Effector CD8-positive, alpha-beta T cell (primary cell): ENCODE measurements at regions not wholly inside any gene's neighbourhood (a gene's known extent, or its start where the extent isn't known, plus 50 kb on each side); places are given as distances from the start of the nearest gene placed in this dataset.

ENCODE experiments used
- DNase-seq: peaks from one replicate; lab custom pipeline; 2025; lab: John Stamatoyannopoulos, UW

DNA sequence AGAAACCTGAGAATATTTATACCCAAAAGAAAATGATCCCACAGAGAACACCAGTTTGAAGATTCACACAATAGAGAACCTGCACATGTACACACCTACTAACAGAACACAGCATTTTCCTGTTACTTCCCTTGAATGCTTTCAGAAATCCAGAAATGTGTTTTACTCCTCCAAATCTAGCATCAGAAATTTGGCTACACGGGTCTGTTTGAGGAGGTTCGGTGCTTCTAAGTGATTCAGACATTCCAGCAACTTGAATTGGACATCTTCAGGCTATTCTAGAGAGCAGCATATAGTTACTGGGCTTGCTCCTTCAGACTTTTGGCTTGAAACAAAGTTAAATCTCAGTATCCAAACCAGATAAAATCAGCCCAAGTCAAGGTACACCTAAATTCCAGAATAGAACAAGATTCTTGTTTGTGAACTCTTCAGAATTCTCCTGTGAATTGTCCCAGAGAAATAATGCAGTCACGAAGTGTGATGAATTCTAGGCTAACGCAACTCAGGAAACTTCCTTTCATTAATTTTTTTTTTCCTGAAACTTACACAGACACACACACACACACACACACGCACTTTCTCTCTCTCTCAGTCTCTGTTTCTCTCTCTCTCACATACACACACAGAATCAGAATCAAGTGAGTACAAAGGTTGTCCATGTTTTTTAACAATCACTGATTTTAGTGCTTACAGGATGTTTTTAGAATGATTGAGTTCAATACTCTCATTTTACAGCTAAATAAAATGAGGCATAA lies 278.4 kb upstream of the SNX7 start:
- DNase-seq, result no peak

DNA sequence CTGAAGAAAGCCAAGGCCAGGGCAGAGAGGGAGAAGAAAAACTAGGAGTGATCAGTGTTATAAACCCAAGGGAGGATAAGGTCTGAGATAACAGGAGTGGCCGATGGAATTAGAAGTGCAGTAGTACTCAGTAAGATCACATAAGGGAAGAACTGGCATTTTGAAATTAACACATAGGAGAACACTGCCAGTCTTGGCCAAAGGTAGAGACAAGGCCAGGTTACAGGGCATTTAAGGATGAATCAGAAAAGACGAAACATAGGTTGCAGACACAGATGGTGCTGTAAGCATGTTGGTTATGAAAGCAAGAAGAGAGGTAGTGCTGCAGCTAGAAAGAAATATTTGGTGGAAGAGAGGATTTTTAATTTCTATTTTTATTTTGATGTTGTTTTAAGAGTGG lies 278.9 kb upstream of the SNX7 start:
- no peak for DNase-seq

DNA sequence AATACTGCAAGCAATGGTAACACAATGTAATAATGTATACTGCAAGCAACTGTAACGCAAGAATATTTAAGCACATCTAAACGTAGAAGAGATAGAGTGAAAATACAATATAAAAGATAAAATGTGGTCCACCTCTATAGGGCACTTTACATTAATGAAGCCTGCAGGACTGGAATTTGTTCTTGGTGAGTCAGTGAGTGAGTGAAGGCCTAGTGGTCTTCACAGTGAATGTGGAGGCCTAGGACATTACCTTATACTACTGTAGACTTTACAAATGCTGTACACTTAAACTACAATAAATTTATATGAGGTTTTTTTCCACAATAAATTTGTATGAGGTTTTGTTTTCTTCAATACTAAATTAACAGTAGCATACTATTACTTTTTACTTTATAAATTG lies 287.4 kb upstream of the SNX7 start:
- no peak for DNase-seq

DNA sequence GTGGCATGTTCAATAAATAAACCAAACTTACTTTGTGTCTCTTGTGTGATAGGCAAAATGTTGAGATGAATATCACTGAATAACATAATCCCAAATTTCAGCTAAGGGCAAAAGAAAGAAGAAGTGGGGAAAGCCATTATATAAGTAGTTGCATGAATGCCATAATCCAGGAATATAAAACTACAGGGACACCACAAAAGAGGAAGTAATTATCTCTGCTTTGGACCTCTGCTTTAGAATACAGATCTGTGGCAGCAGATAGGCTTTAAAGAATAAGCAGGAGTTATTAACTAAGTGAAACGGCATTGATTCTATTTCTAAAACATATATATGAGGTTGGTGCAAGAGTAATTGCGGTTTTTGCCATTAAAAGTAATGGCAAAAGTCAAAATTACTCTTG lies 288.5 kb upstream of the SNX7 start:
- DNase-seq, result no peak

DNA sequence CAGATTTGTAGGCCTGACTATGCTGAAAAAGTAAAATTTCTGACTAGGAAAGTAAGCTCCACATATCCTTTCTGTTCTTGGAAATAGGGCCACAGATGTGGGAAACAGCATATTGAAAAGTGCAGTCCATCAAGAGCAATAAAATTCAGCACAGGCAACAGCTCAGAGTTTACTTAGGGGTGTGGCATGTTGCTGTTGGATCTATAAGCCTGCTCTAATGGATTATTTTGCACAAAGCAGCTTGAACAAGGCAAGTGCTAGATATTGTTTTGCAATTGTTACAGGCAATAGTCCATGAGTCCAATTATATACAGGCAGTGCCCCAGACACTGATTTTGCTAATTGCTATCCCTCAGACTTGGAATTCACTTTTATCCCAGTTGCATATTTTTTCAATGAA lies 289.8 kb upstream of the SNX7 start:
- DNase-seq, result no peak

DNA sequence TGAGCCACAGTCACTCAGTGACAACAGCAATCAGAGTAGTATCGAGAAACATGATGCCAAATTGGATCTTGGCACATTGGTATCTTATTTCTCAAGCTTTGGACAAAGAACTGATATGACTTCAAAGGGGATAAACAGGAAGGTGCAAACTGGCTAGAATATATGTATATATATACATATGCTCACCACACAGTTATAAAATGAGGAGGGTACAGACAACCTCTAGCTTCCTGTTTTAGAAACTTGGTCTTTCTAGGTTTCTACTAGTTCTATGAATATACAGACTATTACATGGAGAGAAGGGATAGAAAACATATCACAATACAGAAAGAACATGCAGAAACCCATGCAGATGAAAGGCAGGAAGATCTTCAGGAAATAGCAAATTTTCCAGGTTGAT lies 292.1 kb upstream of the SNX7 start:
- no peak for DNase-seq

DNA sequence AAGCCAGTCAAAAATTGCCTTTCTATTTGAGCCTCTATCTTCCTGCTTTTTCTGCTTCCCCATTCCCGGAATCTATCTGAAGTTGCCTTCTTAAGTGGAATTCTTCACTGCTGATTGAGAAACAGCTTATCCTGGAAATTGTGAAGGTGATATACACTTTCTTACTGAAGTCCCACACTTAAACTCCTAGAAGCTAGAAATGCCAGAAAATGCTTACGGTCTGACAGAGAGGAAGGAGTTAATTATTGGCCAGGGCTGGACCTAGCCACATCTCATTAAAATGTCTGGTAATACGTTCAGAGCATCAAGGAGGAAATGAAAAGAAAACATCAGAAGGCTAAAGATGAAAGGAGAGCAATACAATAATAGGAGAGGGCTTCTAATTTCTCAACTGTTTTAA lies 292.5 kb upstream of the SNX7 start:
- DNase-seq, result no peak

DNA sequence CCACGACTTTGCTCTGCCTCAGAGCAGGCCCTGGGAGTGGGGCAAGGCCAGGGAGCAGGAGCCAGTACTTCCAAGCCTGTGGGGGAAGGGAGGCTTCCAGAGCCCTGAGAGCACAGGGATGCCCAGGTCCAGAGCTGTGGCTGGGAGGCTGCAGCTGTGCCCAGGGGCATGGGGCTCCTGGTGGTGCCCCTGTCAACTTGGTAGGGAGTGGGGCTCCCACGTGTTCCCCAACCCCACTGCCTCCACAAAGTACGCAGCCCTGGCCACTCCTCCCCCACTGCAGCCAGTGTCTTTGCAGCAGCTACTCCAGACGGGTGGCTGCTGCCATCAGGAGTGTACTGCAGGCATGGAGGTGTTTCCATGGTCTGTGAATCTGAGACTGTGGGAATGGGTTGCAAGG lies 294.1 kb upstream of the SNX7 start:
- no peak for DNase-seq

DNA sequence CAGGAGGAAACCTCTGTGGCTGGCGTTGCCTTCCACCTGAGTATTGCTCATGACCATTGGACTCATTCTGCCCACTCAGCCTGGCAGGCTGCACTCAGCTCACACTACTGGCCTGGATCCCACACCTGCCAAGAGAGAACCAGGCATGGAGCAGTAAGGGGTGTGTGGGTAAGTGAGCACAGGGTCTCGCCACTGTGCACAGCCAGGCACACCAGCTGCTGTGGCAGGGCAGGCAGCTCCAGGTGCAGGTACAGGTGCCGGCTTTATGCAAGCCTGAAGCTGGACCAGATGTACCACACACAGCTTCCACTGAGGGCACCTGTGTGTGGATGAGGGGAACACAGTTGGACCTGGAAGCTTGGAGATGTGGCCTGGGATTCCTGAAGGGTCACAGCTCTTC lies 295.2 kb upstream of the SNX7 start:
- no peak for DNase-seq

DNA sequence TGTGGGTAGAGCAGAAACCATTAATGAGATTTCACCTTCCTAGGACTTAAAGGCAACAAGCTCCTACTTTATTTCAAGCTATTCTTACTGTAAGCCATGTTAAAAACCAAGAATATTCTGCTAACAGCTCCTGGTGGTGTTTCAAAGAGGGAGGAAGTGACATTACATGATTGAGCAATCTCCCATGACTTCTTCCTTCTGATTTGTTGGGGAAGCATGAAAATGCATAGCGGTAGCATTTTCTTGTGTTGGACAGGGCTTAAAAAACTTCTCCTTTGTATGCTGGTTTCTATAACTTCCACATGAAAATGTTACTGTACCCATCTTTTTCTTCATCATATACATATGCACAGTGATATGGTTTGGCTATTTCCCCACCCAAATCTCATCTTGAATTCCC lies 297.0 kb upstream of the SNX7 start:
- DNase-seq, result no peak

DNA sequence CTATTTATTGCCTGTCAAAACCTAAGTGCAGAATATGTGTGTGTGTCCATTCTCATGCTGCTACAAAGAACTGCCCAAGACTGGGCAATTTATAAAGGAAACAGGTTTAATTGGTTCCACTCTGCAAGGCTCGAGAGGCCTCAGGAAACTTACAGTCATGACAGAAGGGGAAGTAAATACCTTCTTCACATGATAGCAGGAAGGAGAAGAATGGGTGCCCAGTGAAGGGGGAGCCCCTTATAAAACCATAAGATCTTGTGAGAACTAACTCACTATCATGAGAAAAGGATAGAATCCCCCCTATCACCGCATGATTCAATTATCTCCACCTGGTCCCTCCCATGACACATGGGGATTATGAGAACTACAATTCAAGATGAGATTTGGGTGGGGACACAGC lies 300.7 kb upstream of the SNX7 start:
- no peak for DNase-seq

DNA sequence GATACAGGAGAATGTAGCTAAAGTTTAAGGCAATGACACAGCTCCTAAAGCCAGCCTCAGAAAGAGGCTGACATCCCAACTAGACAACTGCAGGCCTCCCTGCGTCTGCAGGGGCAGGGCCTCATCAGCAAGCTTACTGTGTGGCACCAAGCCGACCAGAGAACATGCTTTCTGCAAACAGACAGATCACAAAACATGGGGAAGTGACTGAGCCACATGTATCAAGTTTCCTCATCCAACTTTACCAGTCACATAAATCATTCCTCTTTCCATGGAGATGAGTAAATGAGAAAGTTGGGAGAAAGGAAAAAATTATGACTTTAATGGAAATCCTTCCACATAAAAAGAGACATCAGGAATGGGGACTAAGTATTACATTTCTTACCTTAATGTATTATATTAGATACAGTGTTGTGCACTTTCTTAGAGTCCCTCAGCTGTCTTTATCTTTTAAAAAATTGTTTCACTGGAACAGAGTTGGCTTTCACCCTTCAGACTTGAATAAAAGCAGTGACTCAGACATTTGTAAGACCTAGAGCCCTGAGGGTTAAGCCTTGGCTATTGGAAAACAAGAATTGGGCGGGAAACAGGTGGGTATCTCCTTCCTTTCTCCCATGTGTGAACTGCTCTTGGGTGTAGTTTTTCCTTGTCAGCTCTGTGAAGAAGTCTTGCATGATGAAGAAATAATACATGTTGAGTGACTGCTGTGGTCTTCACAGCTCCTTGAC lies 305.7 kb upstream of the SNX7 start:
- DNase-seq, result no peak

DNA sequence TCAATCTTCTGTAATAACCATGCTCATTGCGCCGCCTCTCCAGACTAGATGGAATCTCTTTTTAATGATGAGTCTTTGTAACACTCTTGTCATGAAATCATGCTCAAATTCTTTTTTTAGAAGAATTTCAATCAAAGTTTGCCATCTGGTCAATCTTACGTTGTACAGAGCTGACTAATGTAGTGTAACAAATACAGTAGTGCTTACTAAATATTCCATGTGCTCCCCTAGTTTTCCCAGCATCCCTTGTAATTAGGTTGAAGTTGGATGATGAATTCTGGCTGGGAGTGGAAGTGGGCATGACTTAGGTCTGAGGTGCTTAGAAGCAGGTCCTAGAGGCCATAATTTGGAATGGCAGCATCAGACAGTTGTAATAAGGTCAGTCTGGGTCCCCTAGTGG lies 309.1 kb upstream of the SNX7 start:
- DNase-seq, result no peak

DNA sequence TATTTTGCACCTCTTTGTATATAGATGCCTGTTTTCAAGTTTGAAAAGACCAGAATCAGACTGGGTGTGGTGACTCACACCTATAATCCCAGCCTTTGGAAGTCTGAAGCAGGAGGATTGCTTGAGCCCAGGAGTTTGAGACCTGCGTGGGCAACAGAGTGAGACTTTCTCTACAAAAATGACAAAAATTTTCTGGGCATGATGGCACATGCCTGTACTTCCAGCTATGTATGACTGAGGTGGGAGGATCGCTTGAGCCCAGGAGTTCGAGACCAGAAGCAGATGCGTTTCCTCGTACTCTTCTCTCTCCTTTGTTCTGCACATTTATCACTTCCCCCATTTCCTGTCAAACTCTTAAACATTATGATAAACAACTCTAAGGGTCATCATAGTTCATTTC lies 310.0 kb upstream of the SNX7 start:
- no peak for DNase-seq

DNA sequence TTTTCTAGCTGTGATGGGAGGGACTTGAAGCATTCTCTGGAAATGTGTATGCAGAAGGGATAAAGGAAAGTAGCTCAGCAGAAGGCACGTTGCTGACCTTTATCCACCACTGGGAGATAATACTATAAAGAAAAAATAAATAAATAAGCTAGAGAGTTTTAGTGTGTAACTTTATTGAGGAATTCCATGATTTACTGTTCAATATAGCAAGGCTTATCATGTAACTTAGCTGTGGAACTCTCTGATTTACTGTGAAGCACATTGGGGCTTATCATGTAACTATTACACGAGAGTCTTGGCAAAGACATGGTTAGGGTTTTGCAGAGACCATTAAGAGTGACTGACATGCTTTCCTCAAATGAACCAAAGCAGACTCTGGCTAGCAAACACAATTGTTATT lies 316.1 kb upstream of the SNX7 start:
- no peak for DNase-seq

DNA sequence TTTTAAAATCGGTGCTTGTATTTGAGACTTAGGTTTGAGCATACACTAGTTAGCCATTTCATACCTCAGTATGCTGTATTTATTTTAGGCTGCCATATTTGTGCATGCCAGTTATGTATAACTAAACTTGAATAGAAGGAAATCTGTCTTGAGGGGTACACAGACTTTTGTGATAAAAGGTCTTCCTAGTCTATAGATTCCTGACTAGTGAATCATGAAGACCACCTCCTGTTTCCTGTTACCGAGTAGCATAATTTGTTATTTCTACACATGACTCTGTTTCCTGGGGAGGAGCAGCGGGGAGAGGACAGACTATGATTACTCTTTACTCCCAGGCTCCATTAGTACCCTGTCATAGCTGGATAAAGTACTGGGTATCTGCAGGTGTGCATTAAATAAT lies 316.8 kb upstream of the SNX7 start:
- no peak for DNase-seq

DNA sequence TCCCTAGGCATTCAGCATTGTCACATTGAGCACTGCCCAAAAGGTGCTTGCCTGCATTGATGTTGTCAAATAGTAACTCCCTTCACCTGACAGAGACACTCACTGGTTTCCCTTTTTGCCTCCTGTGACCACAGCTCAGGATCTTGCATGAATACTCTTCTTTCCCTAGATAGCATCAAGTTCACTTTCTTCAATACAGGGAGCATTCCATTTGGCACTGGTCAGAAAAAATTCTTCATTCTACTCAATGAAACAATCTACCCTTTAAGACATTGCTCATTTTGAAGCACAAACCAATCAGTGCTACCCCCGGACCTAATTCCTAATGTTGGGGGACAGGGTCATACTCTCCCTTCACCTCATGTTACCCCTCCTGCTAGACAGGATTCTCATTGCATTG lies 319.0 kb upstream of the SNX7 start:
- no peak for DNase-seq

DNA sequence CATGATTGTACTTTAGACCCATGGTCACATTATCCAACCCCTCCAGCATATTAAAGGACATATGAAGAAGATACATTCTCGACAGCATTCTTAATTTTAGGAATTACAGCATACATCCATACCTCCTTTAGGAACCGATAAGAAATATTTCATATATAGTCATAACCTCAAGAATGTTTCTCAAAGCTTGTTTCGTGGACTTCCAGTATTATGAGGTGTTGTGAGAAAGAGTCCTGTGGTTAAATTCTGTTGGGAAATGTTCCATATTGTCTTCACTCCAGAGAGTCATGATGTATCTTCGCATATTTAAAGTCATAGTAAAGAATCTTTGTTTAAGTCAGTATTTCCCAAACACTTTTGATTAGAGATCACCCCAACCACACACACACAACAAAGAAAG lies 321.0 kb upstream of the SNX7 start:
- no peak for DNase-seq

DNA sequence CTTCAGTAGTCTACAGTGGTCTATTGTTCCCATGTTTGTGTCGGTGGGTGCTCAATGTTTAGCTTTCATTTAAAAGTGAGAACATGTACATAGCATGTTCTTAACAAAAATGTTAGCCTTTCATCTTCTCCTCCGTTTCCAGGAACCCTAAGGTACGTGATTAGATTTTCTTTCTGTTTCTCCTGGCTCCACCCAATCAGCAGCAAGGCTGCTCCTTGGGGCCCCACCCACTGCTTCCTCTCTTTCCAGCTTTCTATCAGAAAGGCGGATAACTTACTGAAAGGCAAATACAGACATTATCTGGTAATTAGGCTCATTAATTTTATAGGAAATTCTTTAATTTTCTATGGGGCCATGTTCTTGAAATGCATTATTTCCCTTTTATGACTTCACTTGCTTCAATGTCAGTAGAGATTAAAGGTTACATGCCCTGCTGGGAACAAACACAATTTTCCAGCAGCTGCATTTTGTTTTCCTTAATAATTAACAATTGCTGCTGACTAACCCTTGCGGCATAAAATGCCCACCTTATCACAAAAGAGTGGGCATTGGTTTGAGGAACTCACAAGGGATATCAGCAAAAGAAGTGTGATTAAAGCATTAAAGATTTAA lies 324.9 kb upstream of the SNX7 start:
- no peak for DNase-seq

DNA sequence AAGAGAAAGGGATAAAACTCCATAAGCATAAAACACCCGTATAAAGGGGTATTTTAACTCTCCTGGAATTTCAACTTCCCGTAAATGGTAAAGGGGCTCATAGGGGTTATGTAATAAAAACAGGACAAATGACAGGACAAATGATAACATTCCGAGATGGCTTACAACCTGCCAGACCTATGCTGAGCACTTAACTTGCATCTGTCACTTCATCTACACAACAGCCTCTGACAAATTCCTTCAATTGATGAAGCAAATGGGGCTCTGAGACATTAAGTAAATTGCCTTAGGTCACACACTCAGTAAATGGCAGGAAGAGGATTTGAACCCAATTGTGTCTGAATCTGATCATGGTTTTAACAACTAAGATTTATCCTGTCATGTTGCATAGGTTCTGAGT lies 327.6 kb upstream of the SNX7 start:
- DNase-seq, result no peak

DNA sequence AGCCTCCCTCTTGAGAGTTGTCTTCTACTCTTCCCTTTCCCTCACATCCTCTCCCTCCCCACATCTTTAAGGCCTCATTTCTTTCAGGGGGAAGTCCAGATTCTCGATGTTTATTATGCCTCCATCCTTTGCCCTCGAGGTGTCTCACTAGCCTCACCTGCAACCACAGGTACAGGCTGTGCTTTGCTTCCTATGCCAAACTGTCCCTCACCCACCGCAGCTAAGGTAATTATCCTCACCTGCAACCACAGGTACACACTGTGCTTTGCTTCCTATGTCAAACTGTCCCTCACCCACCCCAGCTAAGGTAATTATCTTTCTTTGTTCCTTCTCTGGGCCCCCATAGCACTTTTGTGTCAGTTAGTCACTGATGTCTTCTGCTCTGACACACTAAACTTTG lies 328.1 kb upstream of the SNX7 start:
- no peak for DNase-seq

DNA sequence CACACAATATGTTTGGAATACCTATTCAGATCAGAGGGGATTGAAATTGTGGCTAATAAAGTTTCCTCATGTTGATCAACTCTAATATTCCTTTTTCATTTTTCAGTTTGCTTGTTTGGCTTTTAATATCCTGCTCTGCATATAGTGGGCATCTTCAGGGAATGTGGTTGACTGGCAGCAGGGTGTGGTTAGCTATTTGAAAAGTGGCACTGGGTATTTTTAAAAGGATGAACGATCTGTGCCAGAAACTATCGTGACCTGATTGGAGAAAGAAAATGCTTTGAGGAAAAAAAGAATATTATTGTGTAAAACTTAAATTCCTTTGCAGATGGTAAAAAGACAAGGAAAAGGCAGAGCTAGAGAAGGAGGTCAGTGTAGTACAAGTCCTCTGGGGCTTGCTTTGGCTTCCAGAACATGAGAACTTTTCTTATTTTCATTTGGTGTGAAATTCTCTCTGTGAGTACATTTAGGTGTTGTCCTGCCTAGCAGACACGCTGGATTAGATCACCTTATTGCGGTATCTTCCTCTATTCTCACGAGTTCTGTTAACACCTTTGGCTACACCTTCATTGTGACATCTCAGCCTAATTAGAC lies 329.7 kb upstream of the SNX7 start:
- DNase-seq, result no peak

DNA sequence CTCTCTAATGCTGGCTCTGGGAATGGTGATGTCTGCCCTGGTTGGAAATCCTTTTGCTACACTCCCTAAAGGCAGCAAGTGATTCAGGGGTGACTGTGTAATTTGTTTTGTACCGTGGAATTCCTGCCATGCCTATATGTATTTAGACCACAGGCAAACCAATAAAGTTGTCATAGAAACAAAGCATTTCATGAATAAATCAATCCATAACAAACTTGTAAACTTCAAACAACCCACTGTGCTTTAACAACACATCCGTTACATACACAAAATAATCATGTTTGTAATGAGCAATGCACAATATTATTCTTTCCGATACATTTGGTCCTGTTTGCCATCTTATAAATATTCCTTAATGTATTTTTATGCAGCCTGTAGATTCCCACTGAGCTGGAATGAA lies 330.3 kb upstream of the SNX7 start:
- DNase-seq, result no peak
